GM18868 (cell line): ENCODE measurements at regions not wholly inside any gene's neighbourhood (a gene's known extent, or its start where the extent isn't known, plus 50 kb on each side); places are given as distances from the start of the nearest gene placed in this dataset.
A peak's percentile ranks its signal among the peaks of the same experiment; 100 is the strongest.
"Not testable (repeated sequence)": the region's sequence is repeated elsewhere in the genome, so short reads cannot be mapped to it uniquely, and the experiment has no call there.

Source experiments
- ATAC-seq: cut with Tn5 transposase; IDR thresholded peaks from one replicate; pipeline ENCODE4 v1.9.1; 2021; ENCODE audit warnings: mild to moderate bottlenecking, moderate library complexity; ENCODE audit not compliant: unreplicated experiment

DNA sequence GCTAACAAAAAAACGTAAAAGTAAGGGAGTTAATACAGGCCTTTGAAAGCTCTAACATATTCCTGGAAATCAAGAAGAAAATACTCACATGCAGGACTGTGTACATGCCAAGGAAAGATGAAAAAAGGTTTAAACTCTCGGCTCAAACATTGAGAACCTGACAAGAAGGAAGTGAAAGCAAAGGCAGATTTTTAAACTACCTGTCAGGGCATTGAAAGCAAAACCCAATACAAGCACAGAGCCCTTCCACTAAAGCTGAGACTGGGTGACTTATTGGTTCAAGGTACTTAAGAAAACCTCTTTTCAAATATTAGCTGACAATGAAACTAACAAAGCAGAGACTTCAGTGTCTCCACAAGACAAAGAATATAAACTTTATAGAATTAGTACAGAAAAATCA, 313.0 kb upstream of the GRID2 start:
- ATAC-seq, result peak; percentile 87

DNA sequence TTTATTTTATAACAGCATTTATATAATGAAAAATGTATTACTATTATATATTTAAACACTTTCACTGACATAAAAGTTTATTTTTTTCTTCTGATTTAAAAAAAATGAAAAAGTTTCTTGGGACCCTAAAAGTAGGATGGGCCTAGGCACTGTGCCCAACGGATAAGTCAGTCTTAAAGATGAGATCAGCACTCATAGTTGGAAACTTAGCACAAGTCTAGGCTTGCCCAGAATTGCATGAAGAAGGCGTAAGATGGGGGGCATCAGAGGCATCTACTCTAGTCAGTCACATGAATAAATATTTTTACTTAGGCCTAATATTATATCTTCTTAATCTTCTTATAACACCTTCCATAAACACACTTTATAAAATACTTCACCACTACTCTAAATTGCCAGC, 306.7 kb upstream of the GRID2 start:
- ATAC-seq, result no peak

DNA sequence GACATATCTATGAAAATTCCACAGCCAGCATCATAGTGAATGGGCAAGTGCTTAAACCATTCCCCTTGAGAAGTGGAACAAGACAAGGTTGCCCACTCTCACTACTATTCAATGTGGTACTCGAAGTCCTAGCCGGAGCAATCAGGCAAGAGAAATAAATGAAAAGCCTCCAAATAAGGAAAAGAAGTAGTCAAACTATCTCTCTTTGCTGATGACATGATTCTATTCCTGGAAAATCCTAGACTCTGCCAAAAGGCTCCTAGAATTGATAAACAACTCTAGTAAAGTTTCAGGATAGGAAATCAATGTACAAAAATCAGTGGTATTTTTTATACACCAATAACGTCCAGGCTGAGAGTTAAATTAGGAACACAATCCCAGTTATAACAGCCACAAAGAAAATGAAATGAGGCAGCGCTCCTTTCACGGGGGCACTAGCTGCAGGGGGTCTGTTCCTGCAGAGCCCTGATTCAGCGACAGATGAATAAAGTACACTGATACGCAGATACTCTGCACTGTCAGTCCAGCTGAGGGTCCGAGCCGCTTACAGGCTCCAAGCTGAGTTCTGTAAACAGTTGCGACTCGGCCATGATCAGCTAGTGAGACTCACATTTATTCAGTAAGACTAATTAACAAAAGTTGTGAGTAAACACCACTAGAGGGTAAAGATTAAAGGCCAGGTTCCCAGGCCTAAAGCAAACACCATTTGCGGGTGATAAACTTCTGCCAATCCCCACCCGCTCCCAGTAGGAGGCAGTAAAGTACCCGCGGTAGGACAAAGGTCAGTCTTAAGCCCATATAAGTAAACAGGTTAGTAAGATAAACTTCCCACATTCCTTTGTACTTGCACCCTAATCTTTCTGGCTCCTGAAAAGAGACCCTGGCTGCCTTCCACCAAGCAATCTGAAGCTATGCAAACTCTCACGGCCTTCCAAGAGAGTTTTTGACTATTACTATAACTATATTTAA, 290.6 kb upstream of the GRID2 start:
- ATAC-seq, result no peak

DNA sequence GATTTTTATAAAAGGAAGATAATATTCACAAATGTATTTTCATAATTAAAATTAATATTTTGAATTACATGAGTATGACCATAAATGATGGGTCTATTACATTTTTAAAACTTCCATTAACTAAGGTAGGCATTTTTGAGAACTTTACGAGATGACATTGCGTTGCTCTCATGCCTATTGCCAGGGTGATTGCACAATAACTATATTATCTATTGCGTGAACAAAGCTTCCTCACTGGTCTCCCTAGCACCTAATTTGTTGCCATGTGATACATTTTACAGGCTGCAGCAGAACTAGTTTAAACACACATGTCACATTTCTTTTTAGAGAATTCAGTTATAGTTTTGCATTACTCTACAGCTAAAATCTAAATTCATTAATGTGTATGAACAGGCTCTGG, 289.7 kb upstream of the GRID2 start:
- no peak for ATAC-seq

DNA sequence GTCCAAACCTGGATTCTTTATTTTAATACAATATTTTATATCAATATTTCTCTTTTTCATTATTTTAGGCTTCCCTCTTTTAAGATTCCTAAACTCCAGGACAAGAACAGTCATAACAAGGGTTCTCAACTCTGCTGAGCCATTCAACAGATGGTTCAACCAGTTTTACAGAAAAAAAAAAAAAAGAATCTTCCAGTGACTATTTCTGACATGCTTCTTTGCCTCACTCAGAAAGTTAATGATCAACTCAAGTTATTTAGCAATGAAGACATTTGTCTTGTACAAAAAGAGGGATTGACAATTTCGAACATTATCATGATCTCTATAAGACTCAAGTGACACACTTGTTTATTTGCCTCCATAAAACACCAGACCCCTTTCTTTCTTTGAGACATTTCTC, 282.6 kb upstream of the GRID2 start:
- ATAC-seq, result no peak

DNA sequence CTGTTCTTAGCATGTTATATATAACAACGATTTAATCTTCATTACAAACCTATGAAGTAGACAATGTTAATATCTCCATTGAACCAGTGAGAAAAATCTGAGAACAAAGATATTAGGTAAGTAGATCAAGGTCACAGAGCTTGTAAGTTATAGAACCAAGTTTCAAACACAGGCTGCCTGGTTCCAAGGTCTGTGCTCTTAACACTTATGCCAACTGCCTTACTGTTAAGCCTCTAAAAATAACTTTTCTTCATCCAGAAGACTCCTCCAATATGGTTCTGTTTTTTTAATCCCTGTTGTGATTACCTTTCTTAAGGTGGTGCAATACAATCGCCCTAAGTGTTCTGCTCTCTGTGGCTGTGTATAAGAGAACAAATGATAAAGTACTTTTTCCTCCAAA, 282.0 kb upstream of the GRID2 start:
- ATAC-seq, result no peak

DNA sequence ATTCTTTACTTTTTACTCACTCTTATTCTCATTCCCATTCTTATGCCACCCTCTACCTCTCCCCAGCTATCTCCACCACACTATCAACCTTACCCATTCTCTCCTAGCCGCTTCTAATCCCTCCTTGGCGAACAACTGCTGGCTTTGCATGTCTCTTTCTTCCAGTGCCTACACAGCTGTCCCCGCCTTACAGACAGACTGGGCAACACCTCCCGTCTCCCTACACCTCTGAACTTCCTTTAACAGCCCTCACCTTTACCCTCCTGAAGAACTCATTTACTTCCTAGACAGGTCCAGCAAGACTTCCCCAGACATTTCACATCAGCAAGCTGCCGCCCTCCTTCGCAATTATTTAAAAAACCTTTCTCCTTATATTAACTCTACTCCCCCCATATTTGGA, 274.9 kb upstream of the GRID2 start:
- not testable (repeated sequence) for ATAC-seq

DNA sequence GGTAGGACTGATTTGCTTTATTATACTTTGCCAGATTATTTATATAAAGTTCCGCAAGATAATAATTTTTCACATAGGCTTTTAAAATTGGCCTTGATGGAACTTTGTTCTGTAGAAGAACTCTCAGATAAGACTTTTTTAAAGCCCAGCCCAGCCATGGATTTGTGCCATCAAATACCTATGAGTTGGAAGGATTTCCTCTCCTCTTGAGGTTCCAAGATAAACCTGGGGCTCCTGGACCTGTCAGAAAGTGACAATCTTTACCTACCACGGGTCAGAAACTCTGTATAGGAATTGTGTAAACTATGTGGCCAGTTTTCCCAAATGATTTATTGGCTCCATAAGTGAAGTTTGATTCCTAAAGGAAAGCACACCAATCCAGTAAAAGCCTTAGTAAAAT, 271.9 kb upstream of the GRID2 start:
- no peak for ATAC-seq

DNA sequence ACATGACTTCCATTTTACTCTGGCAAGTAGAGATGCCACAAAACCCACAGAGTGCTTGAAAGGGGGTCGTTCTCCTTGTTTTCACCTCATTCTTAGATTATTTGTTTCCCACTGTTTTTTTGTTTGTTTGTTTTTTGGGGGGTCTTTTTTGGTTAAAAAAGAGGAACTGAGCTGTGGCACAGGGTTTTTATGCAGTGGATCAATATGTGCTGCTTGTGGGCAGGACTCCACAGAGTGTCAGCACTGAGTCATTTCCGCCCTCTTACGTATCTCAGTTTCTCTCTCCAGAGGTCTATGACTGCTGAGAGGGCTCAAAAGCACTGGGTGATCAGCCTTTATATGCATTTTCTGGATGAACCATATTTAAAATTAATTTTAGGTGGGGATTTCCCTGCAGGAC, 268.1 kb upstream of the GRID2 start:
- peak; percentile 47 for ATAC-seq

DNA sequence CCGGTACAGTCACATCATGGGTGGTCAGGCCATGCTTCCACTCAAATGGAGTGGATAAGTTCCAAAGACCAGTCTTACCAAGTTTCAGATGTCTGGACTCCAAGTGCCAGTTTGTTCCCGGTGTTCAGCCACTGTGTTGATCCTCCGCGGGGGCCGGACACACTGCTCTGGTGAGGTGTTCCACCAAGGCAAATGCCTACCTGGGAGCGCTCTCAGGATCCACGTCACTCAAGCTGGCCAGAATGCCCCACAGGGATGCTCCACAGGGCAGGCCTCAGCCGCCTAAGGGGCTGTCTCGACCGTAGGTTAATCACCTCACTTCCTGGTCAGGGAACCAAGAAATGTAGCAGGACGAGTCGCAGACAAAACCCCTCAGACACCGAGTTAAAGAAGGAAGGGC, 258.0 kb upstream of the GRID2 start:
- ATAC-seq, result no peak

DNA sequence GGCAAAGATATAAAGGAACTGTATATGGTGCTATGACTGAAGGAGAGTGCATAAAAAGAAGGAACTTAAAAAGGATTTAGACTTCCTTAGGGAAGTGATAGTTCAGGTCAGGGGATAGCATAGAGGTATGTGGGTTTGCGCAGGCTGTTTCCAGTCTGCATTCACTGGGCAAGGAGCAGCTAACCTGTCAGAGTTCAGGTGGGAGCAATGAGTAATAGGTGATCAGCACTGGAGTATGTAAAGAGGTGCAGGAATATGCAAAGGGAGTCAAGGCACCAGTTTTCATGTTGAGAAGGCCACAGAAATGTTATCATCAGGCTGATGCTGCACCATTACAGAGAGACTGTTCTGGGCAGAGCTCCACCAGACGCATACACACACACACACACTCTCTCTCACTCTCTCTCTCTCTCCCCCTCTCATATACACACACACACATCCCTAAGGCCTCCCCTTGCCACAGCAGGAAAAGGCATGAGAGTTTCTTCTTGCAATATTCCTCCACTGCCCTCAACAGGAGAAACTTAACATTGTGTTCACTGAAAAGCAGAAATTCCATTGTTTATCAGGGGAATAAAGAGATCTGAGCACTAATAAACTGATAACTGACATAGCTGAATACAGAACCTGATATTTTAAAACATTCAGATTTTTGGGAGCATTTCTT, 256.4 kb upstream of the GRID2 start:
- ATAC-seq, result no peak

DNA sequence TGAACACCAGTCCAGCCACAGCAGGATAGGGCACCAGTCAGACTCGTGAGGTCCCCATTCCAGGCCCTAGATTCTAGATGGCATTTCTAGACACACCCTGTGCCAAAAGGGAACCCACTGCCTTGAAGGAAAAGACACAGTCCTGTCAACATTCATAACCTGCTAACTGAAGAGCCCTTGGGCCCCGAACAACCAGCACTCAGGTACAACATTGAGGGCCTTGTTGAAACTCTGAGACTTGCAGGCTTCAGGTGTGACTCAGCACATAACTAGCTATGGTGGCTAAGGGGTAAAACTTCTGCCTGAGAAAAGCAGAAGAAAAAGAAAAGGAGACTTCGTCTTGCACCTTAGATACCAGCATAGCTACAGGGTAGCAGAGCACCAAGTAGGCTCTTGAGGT, 252.9 kb upstream of the GRID2 start:
- no peak for ATAC-seq

DNA sequence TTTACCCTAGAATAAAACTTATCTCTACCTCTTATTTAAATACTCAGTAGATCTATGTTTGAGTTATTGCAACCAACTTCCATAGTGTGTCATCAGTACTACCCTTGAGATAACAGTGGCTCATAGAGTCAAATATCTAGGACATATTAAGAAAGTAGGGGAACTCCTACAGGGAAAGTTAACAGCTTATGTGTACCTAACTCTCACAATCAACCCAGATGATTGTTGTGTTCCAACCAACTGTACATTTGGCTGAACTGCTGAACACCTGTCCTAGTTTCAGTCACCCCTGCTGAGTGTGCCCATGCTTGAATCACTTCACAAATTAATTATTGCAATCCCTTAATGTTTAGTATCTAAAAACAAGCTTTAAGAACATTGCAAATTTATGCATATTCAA, 244.2 kb upstream of the GRID2 start:
- ATAC-seq, result no peak

DNA sequence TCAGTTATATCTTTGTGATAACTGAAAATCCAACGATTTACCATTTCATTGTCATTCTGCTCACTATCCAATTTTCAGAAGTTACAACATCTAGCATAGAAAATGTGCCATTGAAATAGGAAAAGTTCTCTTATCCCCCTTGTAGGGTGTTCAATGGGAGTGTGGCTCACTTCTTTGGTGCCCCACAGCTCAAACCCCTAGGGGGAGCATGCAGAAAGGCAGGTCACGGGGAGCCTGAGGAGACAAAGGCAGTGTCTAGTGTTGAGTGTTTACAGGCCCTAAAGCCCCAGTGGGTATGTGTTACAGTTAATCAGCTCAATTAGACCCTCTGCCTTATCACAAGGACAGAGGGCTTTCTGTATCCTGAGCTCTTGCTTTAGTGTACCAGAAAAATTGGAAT, 243.4 kb upstream of the GRID2 start:
- no peak for ATAC-seq

DNA sequence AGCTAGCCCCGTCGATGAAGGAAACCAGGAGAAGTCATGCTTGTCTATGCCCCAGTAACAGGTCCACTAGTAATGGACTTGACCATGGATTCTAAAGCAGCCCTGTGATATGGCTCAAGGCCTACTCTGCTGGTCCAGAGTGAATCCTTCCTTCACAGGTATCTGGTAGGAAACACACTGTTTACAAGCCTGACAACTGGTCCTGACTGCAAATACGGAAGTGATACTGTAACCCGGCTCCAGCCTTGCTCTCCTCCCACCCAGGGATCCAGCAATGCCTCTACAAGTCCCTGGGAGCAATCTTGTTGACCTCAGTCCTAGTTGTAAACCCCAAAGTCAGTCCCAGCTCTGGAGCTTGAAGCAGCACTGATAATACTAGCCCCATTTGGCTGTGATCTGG, 239.2 kb upstream of the GRID2 start:
- no peak for ATAC-seq

DNA sequence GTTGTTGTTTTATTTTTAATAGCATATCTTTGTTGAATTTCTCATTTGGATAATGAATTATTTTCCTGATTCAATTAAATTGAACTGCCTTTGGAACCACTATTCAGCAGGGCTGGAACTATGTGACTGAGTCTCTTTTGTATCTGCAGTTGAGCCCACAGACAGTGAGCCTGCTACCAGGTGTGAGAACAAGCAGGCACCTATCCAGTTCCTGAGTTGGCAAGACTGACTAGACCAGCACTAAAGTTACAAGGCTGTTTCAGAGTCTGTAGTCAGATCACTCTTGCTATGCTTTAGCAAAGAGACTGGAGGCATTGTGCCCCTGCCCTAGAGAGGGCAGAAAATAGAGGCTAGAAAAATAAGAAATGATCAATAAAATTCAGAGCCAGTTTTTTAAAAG, 237.3 kb upstream of the GRID2 start:
- no peak for ATAC-seq

DNA sequence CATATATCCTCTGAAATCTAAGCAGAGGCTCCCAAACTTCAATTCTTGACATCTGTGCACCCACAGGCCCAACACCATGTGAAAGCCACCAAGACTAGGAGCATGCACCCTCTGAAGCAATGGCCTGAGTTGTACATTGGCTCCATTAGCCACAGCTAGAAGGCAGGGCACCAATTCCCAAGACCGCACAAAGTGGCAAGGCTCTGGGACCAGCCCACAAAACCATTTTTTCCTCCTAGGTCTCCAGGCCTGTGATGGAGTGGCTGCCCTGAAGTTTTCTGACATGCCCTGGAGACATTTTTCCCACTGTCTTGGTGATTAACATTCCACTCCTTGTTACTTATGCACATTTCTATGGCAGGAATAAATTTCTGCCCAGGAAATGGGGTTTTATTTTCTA, 232.2 kb upstream of the GRID2 start:
- ATAC-seq, result no peak

DNA sequence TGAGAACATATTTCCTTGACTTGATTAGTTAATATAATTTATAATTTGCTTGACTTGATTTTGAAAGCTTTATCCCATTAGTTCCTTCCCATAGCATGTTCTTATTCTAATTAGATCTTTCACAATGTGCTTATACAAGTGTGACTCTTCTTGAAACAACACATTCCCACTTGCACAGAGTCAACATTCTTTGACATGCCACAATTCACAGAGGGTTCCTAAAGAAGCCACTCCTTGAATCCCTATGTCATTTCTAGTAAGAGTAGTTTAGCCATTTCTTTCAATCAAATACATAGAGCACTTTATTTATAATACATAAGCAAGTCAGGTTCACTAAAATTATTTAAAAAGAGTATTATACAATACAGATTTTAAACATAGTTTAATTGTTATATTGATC, 228.9 kb upstream of the GRID2 start:
- ATAC-seq, result no peak

DNA sequence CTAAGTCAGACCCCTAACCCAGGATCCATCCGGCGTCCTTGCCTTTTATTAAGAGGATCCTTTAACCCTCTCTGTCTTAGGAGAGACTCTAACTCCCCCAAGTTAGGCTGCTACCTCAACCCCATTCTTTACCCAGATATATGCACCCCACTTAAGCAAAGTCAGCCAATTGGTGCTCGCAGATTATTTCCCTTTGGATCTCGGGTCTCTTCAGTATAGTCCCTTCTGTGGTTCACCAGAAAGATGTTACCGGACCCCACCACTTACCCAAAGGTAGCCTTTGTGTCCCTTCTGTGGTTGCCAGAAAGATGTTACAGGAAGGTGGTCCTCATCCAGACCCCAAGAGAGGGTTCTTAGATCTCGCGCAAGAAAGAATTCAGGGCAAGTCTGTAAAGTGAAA, 212.9 kb upstream of the GRID2 start:
- peak; percentile 16 for ATAC-seq

DNA sequence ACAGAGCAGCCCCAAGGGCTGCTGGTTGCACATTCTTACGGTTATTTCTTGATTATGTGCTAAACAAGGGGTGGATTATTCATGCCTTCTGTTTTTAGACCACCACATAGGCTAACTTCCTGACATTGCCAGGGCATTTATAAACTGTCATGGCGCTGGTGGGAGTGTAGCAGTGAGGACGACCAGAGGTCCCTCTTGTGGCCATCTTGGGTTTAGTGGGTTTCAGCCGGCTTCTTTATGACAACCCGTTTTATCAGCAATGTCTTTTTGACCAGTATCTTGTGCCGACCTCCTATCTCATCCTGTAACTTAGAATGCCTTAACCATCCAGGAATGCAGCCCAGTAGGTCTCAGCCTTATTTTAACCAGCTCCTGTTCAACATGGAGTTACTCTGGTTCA, 212.4 kb upstream of the GRID2 start:
- peak; percentile 64 for ATAC-seq

DNA sequence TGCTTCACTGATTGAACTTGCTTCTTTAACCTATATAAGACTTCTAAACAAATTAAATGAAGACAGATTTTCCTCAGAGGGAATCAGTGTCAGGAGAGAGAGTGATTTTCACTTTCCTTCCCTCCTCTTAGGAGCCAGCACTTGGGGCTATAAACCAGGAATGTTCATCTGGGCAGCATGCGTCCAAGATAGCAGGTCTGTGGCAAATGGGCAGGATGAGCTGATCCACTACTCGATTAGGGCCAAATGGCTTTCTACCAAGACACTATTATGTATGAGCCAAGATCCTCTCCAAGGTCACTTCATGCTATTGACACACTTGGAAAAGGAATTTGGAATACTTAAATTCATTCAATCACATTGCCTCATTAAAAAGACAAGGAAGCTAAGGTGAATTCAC, 203.9 kb upstream of the GRID2 start:
- no peak for ATAC-seq

DNA sequence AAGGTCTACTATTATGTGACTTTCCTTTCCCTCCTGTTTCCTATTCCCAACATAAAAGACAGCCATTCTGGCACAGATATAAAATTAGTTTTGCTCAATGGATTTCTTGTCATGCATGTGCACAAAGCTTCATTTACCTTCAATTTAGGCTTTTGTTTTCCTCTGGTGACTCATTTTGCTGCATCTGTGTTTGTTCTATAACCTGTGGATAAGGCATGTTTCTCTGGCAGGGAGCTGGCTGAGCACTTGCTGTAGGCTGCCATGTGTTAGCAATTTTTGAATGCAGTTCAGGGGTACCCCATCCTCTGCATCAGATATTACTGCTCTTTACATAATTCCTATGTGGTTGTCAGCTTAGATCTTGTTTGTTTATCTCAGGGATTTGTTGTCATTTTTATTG, 202.8 kb upstream of the GRID2 start:
- ATAC-seq, result no peak
